Karpas-422 (cell line): ENCODE measurements at regions not wholly inside any gene's neighbourhood (a gene's known extent, or its start where the extent isn't known, plus 50 kb on each side); places are given as distances from the start of the nearest gene placed in this dataset. TPM values are rescaled to one million over a fixed set of nuclear protein-coding genes. Genes with fewer than 3 reads are reported as not detected.

Experiments
- DNase-seq: peaks from one replicate; pipeline ENCODE4 v3.0.0-alpha.2; 2015
- H2AFZ ChIP-seq: fragments of 200-600 bp; sonication (generic); 2 replicates; pipeline ENCODE4 v1.6.1; 2014; ENCODE audit warnings: antibody characterized with exemption, low read length, mixed read lengths
- H3K27ac ChIP-seq: fragments of 200-600 bp; sonication (generic); 2 replicates; pipeline ENCODE4 v1.5.1; 2014; ENCODE audit warnings: mild to moderate bottlenecking, low read length, moderate library complexity
- H3K27me3 ChIP-seq: fragments of 200-600 bp; sonication (generic); 2 replicates; pipeline ENCODE4 v1.6.1; 2014; ENCODE audit warnings: low read length, mixed read lengths
- H3K36me3 ChIP-seq: fragments of 200-600 bp; sonication (generic); 2 replicates; pipeline ENCODE4 v1.6.1; 2014; ENCODE audit warnings: low read length, mixed read lengths; ENCODE audit not compliant: insufficient read depth
- H3K4me1 ChIP-seq: fragments of 200-600 bp; sonication (generic); 2 replicates; pipeline ENCODE4 v1.6.1; 2014; ENCODE audit warnings: mild to moderate bottlenecking, low read length, mixed read lengths
- H3K4me2 ChIP-seq: fragments of 200-600 bp; sonication (generic); 2 replicates; pipeline ENCODE4 v1.6.1; 2014; ENCODE audit warnings: low read length, low read depth, mild to moderate bottlenecking; ENCODE audit not compliant: poor library complexity, severe bottlenecking
- H3K4me3 ChIP-seq: fragments of 200-600 bp; sonication (generic); 2 replicates; pipeline ENCODE4 v1.5.1; 2014; ENCODE audit warnings: mild to moderate bottlenecking, antibody characterized with exemption, low read length, mixed read lengths
- H3K79me2 ChIP-seq: fragments of 200-600 bp; sonication (generic); 2 replicates; pipeline ENCODE4 v1.6.1; 2014; ENCODE audit warnings: mild to moderate bottlenecking, low read length, mixed read lengths
- H3K9ac ChIP-seq: fragments of 200-600 bp; sonication (generic); 2 replicates; pipeline ENCODE4 v1.6.0; 2014; ENCODE audit warnings: low read length
- H3K9me2 ChIP-seq: fragments of 200-600 bp; sonication (generic), shearing (Covaris generic); replicated peaks from 2 replicates; pipeline ENCODE4 v1.6.0; 2014; ENCODE audit warnings: mild to moderate bottlenecking, low read length, moderate library complexity; ENCODE audit not compliant: insufficient read depth
- H3K9me3 ChIP-seq: fragments of 300-700, 200-600 bp; sonication (generic); 2 replicates; pipeline ENCODE4 v1.6.1; 2014; ENCODE audit warnings: low read length, mixed read lengths
- H4K20me1 ChIP-seq: fragments of 200-600 bp; sonication (generic); 2 replicates; pipeline ENCODE4 v1.6.1; 2014; ENCODE audit warnings: mild to moderate bottlenecking, antibody characterized with exemption, low read length, low read depth; ENCODE audit not compliant: insufficient read depth
- small RNA-seq: library from RNA; depleted of rRNA; stranded (forward); fragments of <200 nt; gene quantifications from one replicate; pipeline ENCODE3, GENCODE V24; 2014

GRCh38 chr7:155864271-155864985 lies 52.2 kb upstream of the SHH start:
- no peak for DNase-seq

GRCh38 chr7:155863721-155864151 lies 51.5 kb upstream of the SHH start:
- H3K79me2 ChIP-seq, result no peaks in the 10 kb centered on the region
- H3K4me1 ChIP-seq, result no peaks in the 10 kb centered on the region
- no peaks in the 10 kb centered on the region for H3K9me3 ChIP-seq
- DNase-seq, result no peak
- H3K4me3 ChIP-seq, result no peak overlapping the region
- no peak overlapping the region for H3K4me2 ChIP-seq
- H3K9me2 ChIP-seq, result no peaks in the 10 kb centered on the region
- H3K9ac ChIP-seq, result no peak overlapping the region
- H2AFZ ChIP-seq, result no peak overlapping the region
- no peaks in the 10 kb centered on the region for H3K36me3 ChIP-seq
- no peaks in the 10 kb centered on the region for H3K27me3 ChIP-seq
- H4K20me1 ChIP-seq, result no peaks in the 10 kb centered on the region
- no peak overlapping the region for H3K27ac ChIP-seq

More at GRCh38 chr7:155864271-155864985, 52.2 kb upstream of the SHH start:
- Histone ChIP-seq H3K9ac (no peak overlapping the region), H2AFZ (no peak overlapping the region), H3K79me2 (no peaks in the 10 kb centered on the region), H4K20me1 (no peaks in the 10 kb centered on the region), H3K4me2 (no peak overlapping the region), H3K4me1 (no peaks in the 10 kb centered on the region), H3K4me3 (no peak overlapping the region), H3K9me3 (no peaks in the 10 kb centered on the region), H3K27ac (no peak overlapping the region), H3K27me3 (no peaks in the 10 kb centered on the region), H3K36me3 (no peaks in the 10 kb centered on the region), H3K9me2 (no peaks in the 10 kb centered on the region)

- no peak for DNase-seq
- no peak overlapping the region for H3K9ac ChIP-seq
Measured at GRCh38 chr7:155862123-155862892, 50.0 kb upstream of the SHH start.

More at GRCh38 chr7:155862123-155862892, 50.0 kb upstream of the SHH start:
- no peaks in the 10 kb centered on the region for H3K4me1 ChIP-seq
- no peaks in the 10 kb centered on the region for H3K36me3 ChIP-seq
- H3K4me3 ChIP-seq, result no peak overlapping the region
- no peaks in the 10 kb centered on the region for H3K79me2 ChIP-seq
- H2AFZ ChIP-seq, result no peak overlapping the region
- H3K4me2 ChIP-seq, result no peak overlapping the region
- no peaks in the 10 kb centered on the region for H3K9me2 ChIP-seq
- H3K9me3 ChIP-seq, result no peaks in the 10 kb centered on the region
- no peak overlapping the region for H3K27ac ChIP-seq
- H3K27me3 ChIP-seq, result no peaks in the 10 kb centered on the region
- no peaks in the 10 kb centered on the region for H4K20me1 ChIP-seq

Small RNA genes in the stretch of these regions (small RNA-seq; reads per million reads assigned to genes)
- not detected for gene AC093813.1
- not detected for gene RF00019
